Heart left ventricle (tissue), 16 donors: ENCODE measurements at regions not wholly inside any gene's neighbourhood (a gene's known extent, or its start where the extent isn't known, plus 50 kb on each side); places are given as distances from the start of the nearest gene placed in this dataset.

Experiments
- ATAC-seq, 4 donors: fragments of 200-7000 bp; cut with Tn5 transposase; one replicate each; pipeline ENCODE4 v1.9.1; 2020 to 2022; ENCODE audit warnings: moderate library complexity in 4 of 4, mild to moderate bottlenecking in 3 of 4, moderate number of reproducible peaks in 1 of 4
- DNase-seq, 5 donors: peaks; one replicate each; pipeline ENCODE4 v3.0.0-alpha.2; 2020
- H3K27ac ChIP-seq, 12 donors: fragments of 200-600 bp; sonication (generic) in 4 of 12; one replicate each; pipeline versions ENCODE4 v1.5.0 to v1.8.0; 2016 to 2022; ENCODE audit warnings: mild to moderate bottlenecking in 2 of 12
- H3K27me3 ChIP-seq, 9 donors: fragments of 200-600 bp; sonication (generic) in 2 of 9; one replicate each; pipeline versions ENCODE4 v1.5.1 to v1.8.0; 2016 to 2022; ENCODE audit warnings: mild to moderate bottlenecking in 3 of 9
- H3K36me3 ChIP-seq, 9 donors: fragments of 200-600 bp; sonication (generic) in 2 of 9; one replicate each; pipeline versions ENCODE4 v1.5.0 to v1.8.0; 2018 to 2022; ENCODE audit warnings: mild to moderate bottlenecking in 2 of 9
- H3K4me1 ChIP-seq, 12 donors: fragments of 200-600 bp; sonication (generic) in 4 of 12; one replicate each; pipeline versions ENCODE4 v1.5.0 to v1.8.0; 2016 to 2022; ENCODE audit warnings: mild to moderate bottlenecking in 3 of 12
- H3K4me3 ChIP-seq, 12 donors: fragments of 200-600 bp; sonication (generic) in 4 of 12; one replicate each; pipeline versions ENCODE4 v1.5.0 to v1.8.0; 2017 to 2022; ENCODE audit warnings: mild to moderate bottlenecking in 9 of 12, moderate library complexity in 4 of 12
- H3K9me3 ChIP-seq, 12 donors: fragments of 200-600 bp; sonication (generic) in 4 of 12; one replicate each; pipeline versions ENCODE4 v1.5.0 to v1.8.0; 2016 to 2022; ENCODE audit warnings: mild to moderate bottlenecking in 1 of 12
- POLR2A ChIP-seq, 2 donors: fragments of 450-650 bp; IDR thresholded peaks; one replicate each; pipeline ENCODE4 v1.6.1; 2017; ENCODE audit warnings: antibody characterized with exemption in 2 of 2, mild to moderate bottlenecking in 2 of 2, moderate library complexity in 2 of 2
- WGBS, 4 donors: extraction: QIAGEN DNeasy Blood & Tissue Kit in 2 of 4; methylation state at CpG; one replicate each; pipeline versions ENCODE4 v1.1.5 to v1.1.7; 2013 to 2018; 5-methylcytosine and 5-hydroxymethylcytosine counted together
- intact Hi-C, 10 donors: fragments of 100-400 bp; cut with DNase I; formaldehyde crosslinking; loops; one replicate each; pipeline versions ENCODE4 v1.11.1 to v1.14.2; 2022
- TF ChIP-seq, protein P1 (sequence below), 12 donors: fragments of 200-600 bp; sonication (generic) in 4 of 12; IDR thresholded peaks; one replicate each; pipeline versions ENCODE4 v1.5.0 to v1.8.0; 2018 to 2022; ENCODE audit warnings: antibody characterized with exemption in 12 of 12, mild to moderate bottlenecking in 5 of 12
- donor health status: ischemic (EF 13 %, LVEDD 7.1; RV severe dilation, severe dysfunction).
- donor health status: healthy with polysubstance abuse.
- donor health status: DM: no; HTN: yes; CAD: no.
- donor health status: DM: no; HTN: no; CAD: no.
- donor health status: ischemic (EF 25% LVEDD 6.9; RV normal size, moderate dysfunction).
- donor health status: ischemic (EF 25% LVEDD 5.7; RV mildly dilated, moderate dysfunction).
- donor health status: healthy.
- donor health status: DM: yes; HTN: yes; CAD: no.
- donor health status: ischemic (EF 35%, LVEDD 5.7; RV mildly dilated, moderate dysfunction).
- donor health status: nonischemic (EF 11% LVEDD 7.7; RV severe dilation, severe dysfunction).
- donor health status: DM: yes; HTN: yes; CAD: no.
- donor health status: PGD.
- donor health status: ischemic (EF 29% LVEDD 5.4; RV normal size, mild dysfunction).
- donor health status: nonischemic (EF 23%, LVEDD 6.1; RV moderate dilation, normal function).

DNA sequence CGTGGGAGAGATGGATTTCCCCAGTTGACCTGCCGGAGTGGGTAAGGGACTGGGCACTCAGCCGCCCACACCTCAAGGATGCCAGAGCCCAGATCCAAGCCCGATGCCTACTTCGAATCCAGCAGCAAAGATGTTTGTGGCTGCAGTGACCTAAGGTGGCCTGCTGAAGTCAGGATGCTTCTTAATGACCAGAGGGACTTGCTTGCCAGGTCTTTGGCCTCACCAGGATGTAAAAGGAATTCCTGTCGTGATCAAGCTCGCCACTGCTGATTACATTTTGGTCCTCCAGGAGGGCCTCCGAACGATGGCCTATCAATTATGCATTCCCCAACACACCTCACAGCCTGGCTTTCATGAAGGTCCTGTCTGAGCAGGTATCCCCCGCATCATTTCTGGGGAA, 349.5 kb upstream of the ZMIZ1 start:
- 76 to 82% (median 79%) methylated on average over 10 of the region's 10 CpGs for WGBS, 4 donors
- intact Hi-C loops: no loop called here

DNA sequence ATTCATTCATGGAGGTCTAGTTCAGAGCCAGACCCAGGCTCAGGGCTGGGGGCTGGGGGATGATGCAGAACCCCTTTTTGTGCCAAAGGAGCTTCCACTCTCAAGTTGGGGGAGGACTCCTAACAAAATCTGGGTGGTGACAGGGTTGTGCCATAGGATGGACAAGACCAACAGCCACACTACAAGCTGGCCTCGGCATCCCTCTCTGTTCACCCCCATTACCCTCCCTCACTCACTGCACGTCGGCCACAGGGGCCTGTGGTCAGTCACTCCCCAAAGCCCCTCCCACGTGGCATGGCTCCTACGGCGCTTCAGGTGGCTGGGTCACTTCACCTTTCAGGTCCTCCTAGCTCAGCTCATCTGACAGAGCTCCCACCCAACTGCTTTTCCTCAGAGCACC, 348.7 kb upstream of the ZMIZ1 start:
- DNase-seq (no peak), ATAC-seq (no peak)
- no peak for TF ChIP-seq POLR2A (IDR thresholded peaks at IDR 0.05)
- TF ChIP-seq, protein P1, sequence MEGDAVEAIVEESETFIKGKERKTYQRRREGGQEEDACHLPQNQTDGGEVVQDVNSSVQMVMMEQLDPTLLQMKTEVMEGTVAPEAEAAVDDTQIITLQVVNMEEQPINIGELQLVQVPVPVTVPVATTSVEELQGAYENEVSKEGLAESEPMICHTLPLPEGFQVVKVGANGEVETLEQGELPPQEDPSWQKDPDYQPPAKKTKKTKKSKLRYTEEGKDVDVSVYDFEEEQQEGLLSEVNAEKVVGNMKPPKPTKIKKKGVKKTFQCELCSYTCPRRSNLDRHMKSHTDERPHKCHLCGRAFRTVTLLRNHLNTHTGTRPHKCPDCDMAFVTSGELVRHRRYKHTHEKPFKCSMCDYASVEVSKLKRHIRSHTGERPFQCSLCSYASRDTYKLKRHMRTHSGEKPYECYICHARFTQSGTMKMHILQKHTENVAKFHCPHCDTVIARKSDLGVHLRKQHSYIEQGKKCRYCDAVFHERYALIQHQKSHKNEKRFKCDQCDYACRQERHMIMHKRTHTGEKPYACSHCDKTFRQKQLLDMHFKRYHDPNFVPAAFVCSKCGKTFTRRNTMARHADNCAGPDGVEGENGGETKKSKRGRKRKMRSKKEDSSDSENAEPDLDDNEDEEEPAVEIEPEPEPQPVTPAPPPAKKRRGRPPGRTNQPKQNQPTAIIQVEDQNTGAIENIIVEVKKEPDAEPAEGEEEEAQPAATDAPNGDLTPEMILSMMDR (IDR thresholded peaks at IDR 0.05): no peak
- Histone ChIP-seq H3K27ac (no peak overlapping the region), H3K9me3 (no peaks in the 10 kb centered on the region), H3K4me3 (no peak overlapping the region), H3K36me3 (no peaks in the 10 kb centered on the region), H3K4me1 (peaks cover 0 to 22% (median 6%) of the 10 kb centered on the region in 12 donors), H3K27me3 (no peaks in the 10 kb centered on the region)
- WGBS, 4 donors: 77 to 95% (median 80%) methylated on average over 6 of the region's 6 CpGs
- intact Hi-C loops: loop anchor here in 1 of 10 donors (5.0 kb wide), 1 partner anchor 473 kb away; no protein-coding TSS in a partner anchor

More for the DNA sequence above, 349.5 kb upstream of the ZMIZ1 start:
- H3K4me3 ChIP-seq: no peak overlapping the region
- TF ChIP-seq, protein P1 (IDR thresholded peaks at IDR 0.05): no peak
- TF ChIP-seq POLR2A (IDR thresholded peaks at IDR 0.05): no peak
- no peak for ATAC-seq
- no peak for DNase-seq
- H3K4me1 ChIP-seq: peaks cover 0 to 22% (median 6%) of the 10 kb centered on the region in 12 donors
- H3K27me3 ChIP-seq: no peaks in the 10 kb centered on the region
- no peak overlapping the region for H3K27ac ChIP-seq
- no peaks in the 10 kb centered on the region for H3K9me3 ChIP-seq
- H3K36me3 ChIP-seq: no peaks in the 10 kb centered on the region

DNA sequence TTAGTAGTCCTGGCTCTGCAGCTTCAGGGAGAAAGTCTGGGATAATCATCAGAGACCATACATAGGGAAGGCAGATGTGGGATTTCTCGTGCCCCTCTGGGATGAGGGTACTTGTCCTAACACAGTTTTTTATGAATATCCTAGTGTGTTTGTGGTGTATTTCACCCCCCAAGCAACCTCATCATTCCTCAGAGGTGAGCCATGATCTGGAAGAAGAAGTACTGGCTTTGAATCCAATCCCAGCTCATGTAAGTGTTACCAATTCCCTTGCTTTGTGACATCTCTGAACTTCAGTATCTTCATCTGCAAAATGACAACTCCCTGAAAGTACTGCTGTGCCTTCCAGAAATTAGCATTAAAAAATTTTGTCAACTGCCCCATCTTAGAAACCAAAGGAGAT, 347.5 kb upstream of the ZMIZ1 start:
- Histone ChIP-seq H3K27me3 (no peaks in the 10 kb centered on the region), H3K36me3 (no peaks in the 10 kb centered on the region), H3K4me3 (no peak overlapping the region), H3K27ac (no peak overlapping the region), H3K4me1 (peaks cover 0 to 20% (median 4%) of the 10 kb centered on the region in 12 donors), H3K9me3 (no peaks in the 10 kb centered on the region)
- 82 to 93% (median 87%) methylated on average over 1 of the region's 1 CpG for WGBS, 4 donors
- TF ChIP-seq, protein P1 (IDR thresholded peaks at IDR 0.05): no peak
- TF ChIP-seq POLR2A (IDR thresholded peaks at IDR 0.05): no peak
- DNase-seq (no peak), ATAC-seq (no peak)
- intact Hi-C loops: loop anchor here in 1 of 10 donors (5.0 kb wide), 1 partner anchor 474 kb away; no protein-coding TSS in a partner anchor

DNA sequence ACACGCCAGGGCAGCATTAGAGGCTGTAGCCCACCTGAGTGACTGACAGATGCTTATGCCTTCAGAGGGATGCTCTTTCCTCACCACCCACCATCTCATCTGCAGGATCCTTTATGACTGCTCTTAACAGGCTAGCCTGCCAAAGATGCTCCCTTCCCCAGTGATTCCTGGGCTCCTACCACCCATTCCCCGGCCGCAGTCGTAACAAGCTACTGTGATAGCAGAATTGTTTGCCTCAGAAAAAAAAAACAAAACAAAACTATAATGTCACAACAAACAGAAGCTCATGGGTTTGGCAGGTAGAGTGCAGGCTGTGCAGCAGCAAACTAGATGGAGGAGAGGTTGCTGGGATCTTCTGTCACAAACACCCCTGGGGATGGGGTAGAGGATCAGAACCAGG, 343.9 kb upstream of the ZMIZ1 start:
- no peak for DNase-seq
- no peaks in the 10 kb centered on the region for H3K9me3 ChIP-seq
- no peak overlapping the region for H3K4me3 ChIP-seq
- 95 to 100% (median 97%) methylated on average over 4 of the region's 4 CpGs for WGBS, 4 donors
- no peak for ATAC-seq
- peaks cover 0 to 20% (median 13%) of the 10 kb centered on the region in 12 donors for H3K4me1 ChIP-seq
- no peak for TF ChIP-seq POLR2A (IDR thresholded peaks at IDR 0.05)
- TF ChIP-seq, protein P1 (IDR thresholded peaks at IDR 0.05): no peak
- H3K36me3 ChIP-seq: no peaks in the 10 kb centered on the region
- H3K27ac ChIP-seq: no peak overlapping the region
- no peaks in the 10 kb centered on the region for H3K27me3 ChIP-seq
- intact Hi-C loops: loop anchor here in 1 of 10 donors (5.0 kb wide), 1 partner anchor 478 kb away; no protein-coding TSS in a partner anchor
